GM18507 (cell line): ENCODE measurements at regions not wholly inside any gene's neighbourhood (a gene's known extent, or its start where the extent isn't known, plus 50 kb on each side); places are given as distances from the start of the nearest gene placed in this dataset.

ENCODE experiments used
- DNase-seq: peaks from one replicate; pipeline ENCODE4 v3.0.0; 2011; ENCODE audit warnings: low read depth; ENCODE audit not compliant: insufficient read length; ENCODE audit errors: extremely low spot score
- FAIRE-seq: peaks from 2 replicates; lab custom pipeline; 2011; peaks lifted over from hg19 to GRCh38; lab: Jason Lieb, UNC

DNA sequence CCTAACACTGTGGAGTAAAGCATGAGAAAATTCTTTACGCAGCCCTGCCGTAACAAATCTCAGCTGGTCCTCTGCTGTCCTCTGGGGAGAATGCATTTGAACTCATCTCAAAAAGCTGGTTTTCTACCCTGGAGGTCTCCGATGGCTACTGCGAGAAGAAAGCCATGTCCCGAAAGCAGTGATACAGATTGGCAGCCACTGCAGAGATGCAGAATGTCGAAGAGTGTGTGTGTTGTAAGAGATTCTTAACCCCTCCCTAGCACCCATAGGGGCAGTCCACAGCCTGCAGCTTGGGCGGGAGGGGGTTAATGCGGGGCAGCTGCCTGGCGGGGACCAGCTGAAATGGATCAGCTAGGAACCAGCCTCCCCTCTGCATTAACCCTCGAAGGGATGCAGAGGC lies 235.9 kb downstream of the ZNF516 start:
- FAIRE-seq = no peak
- DNase-seq = no peak

GRCh38 chr18:76258209-76258608 lies 236.8 kb downstream of the ZNF516 start:
- DNase-seq (no peak), FAIRE-seq (no peak)

DNA sequence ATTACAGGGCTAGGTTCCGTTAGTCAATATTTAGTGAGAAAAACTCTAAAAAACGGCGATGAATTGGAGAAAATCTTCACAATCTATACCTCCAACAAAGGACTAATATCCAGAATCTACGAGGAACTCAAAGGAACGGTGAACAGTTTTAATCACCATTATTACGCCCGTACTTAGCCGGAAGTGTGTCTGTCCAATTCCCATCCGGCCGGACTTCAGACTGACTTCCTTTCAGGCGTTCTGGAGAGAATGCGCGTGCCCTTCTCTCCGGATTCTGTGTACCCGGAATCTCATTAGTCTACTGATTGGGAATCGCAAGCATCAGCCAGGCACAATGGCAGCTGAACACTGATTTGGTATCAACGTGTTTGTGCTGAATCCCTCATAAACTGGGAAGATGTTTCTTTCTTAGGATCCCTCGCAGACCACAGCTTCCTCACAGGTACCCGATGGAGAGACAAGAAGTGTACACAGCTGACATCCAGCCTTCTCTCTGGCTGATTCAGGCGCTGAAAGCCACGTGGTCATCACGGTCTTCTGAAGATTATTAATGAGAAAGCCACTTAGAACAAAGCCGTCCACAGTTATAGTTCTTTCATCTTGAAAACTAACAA lies 239.9 kb downstream of the ZNF516 start:
- no peak for DNase-seq
- no peak for FAIRE-seq

DNA sequence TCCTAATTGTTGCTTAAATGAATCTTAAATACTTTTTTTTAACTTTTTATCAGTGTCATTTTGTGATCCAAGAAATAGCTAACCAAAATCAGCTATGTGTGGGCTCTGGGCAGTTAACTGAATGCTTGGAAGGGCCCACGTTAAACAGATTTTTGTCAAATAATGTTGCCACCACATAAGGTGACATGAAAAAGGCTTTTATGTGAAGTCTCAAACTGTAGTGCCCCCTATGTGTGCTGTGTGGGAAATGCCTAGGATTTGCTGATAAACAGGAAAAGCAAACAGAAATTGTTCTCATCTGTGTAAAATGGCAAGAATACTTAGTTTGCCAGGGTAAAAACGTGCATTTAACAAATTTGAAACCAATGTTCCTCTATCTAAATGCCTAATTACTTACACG lies 242.2 kb downstream of the ZNF516 start:
- FAIRE-seq (no peak), DNase-seq (no peak)

DNA sequence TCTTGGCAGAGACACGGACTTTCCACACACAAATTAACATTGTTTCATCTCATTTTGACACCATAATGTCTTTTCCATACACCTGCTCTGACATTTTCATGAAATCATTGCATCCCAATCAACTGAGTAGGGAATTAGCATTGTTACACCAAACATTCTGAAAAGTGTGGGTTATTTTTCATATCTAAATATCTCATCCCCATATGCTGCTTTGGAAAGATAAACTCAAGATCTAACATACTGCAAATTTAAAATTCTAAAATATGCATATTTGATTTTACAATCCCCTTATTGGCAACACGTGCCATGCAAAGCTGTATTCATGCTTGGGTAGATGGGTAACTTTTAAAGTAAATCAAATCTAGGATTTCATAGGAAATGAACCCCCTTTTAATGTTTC lies 242.9 kb downstream of the ZNF516 start:
- FAIRE-seq = no peak
- DNase-seq = no peak

GRCh38 chr18:76251691-76252090 lies 243.4 kb downstream of the ZNF516 start:
- no peak for FAIRE-seq
- DNase-seq = no peak

DNA sequence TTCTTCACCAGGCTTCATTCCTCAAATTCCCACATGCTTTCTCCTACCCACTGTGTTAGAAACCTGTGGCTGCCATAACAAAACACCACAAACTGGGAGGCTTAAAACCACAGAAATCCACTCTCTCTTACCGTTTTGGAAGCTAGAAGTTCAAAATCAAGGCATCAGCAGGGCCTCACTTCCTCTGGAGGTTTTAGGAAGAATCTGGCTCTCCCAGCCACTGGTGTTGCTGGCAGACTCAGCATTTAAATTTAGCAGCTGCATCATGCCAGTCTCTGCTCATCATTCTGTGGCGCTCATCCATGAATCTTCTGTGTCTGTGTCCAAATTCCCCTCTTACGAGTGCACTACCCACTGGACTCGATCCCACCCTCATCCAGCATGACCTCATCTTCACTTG lies 248.5 kb downstream of the ZNF516 start:
- no peak for FAIRE-seq
- DNase-seq = no peak

DNA sequence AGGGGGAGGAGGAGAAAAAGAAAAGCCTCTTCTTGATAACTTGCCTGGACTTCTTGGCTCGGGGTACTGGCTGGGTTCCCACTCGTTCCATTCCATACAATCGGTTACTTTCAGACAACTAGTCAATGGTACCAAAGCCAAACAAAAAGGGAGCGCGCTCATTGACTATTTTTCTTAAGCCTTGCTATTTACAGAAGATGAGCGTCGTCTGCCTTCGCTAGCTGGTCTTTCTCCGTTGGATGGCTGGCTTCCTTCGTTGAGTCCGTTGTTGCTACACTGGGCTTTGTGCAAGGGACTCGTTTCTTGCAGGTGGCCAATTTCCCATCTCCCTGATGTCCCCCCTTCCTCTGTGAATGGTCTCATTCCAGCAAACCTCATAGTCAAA lies 260.4 kb downstream of the ZNF516 start:
- DNase-seq = no peak
- FAIRE-seq = no peak

DNA sequence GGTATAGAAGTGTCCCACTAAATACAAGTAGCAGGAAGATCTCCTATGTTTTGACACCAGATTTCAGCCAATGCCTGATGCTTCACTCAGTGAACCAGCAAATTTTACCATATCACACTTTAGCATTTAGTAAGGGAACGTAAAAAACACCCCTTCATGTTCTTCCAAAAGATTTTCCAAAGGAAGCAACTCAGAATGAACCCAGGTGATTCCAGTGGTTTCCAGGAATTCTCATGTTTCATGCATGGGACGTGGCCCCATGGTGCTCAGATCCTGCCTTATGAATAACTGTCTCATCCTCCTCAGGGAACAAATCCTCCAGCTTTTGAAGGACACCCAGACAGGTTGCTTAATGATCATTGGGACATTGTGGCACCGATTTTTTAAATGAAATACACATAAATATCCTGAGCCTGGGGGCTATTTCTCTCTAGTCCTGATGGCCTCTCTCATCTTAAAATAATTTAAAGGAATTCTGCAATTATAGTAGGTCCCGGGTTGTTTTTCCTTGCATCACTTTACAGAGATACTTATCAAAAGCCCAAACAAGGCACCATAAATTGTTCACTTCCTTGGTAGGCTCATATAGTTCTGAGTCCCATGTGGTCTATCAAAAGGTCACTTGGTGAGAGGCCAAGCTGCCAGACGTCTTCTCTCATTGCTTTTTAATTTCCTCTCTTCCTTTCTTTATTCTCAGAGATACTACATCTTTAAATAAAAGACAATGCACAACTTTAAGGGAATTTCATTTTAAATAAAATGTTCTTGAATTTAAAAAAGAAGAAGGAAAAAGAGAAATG lies 261.0 kb downstream of the ZNF516 start:
- no peak for FAIRE-seq
- no peak for DNase-seq

DNA sequence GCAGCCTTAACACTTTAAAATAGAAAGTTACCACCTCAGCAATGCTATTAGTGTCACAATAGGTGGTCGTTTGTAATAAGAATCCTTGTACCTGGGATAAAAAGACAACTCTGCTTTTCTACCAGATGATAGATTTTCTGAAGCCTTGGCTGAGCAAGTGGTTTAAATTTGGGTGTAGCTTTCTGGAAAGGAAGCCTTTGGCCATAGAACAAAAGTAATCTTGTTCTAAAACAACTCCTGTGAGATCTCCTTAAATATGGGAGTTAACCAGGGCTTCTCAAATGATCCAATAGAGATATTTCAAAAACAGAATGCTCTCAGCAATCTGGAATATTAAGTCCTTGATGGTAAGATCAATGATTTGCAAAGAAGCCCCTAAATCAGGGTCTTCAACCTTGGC lies 261.6 kb downstream of the ZNF516 start:
- FAIRE-seq (no peak), DNase-seq (no peak)

DNA sequence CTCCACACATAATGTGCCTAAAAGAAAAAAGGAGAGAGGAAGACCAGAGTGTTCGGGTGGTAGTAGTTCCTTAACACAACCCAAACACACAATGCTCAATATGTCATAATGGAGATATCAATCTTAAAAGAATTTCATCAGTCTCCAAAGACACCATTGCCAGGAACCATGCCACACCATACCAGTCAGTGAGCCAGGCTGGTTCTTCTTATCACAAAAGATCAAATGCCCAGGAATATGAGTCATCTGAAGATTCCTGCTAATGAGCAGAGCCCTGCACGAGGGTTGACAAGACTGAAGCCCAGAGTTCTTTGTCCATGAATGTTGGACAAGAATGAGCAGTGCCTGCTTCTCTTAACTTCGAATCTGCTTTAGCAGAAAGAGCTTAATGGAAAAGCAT lies 262.3 kb downstream of the ZNF516 start:
- no peak for FAIRE-seq

GRCh38 chr18:76232010-76232409 lies 263.0 kb downstream of the ZNF516 start:
- no peak for FAIRE-seq
- no peak for DNase-seq

More for the DNA sequence above, 262.3 kb downstream of the ZNF516 start:
- DNase-seq = no peak

GRCh38 chr18:76231402-76231801 lies 263.6 kb downstream of the ZNF516 start:
- FAIRE-seq = no peak
- no peak for DNase-seq

DNA sequence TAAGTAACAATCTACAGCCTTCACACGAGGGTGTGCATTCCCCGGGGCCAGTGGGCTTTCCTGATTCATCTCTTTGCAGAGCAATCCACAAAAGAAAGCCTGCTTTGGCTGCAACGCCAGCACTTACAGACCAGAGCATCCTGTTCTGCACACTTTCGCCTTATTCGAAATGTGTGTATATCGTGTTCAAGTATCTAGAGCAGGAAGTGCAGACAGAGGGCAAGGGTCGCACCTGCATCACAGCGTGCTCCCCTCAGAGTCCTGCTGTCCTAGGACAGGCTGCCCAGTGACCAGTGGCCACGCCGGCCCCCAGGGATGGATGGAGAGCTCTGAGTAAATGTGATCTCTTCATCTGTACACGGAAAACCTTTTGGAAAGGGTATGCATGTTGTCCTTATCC lies 264.3 kb downstream of the ZNF516 start:
- FAIRE-seq (no peak), DNase-seq (no peak)

DNA sequence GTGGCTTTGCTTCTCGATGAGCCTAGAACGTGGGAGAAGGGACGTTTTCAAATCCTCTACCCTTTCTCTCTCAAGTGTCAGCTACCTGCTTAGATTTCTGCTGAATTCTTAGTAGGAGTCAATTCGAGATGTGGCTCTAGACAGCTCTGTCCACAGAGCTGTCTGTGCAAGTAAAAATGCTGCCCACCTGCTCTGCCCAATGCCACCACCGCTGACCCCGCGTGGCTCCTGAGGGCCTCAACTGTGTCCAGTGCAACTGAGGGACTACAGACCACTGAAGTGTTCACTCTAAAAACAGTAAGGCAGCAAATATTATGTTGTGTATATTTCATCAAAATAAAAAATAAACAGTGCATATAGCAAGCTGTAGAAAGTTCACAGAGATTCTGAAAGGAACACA lies 266.3 kb downstream of the ZNF516 start:
- FAIRE-seq (no peak), DNase-seq (no peak)

- FAIRE-seq = no peak
- no peak for DNase-seq
Measured at GRCh38 chr18:76227759-76228158, 267.3 kb downstream of the ZNF516 start.

DNA sequence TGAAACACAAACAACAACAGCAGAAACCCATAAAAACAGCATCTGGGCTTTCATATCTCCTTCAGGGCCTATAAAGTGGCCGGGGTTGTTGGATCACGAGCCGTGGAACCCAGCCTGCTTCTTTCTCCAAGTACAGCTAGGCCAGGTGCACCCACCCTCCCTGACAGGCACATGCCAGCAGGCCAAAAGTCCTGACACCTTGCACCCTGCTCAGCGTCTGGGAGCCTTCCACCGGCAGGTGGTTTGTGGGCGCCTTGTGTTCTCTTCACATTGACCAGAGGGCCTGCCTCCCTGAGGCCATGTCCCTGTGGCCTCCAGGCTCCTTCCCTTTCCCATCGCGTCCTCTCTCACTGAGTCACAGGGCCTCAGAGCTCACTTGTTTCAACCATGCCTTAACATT lies 271.6 kb downstream of the ZNF516 start:
- FAIRE-seq (no peak), DNase-seq (no peak)

GRCh38 chr18:76219023-76219422 lies 276.0 kb downstream of the ZNF516 start:
- no peak for DNase-seq
- FAIRE-seq = no peak

GRCh38 chr18:76216096-76216495 lies 278.9 kb downstream of the ZNF516 start:
- FAIRE-seq = no peak
- no peak for DNase-seq

DNA sequence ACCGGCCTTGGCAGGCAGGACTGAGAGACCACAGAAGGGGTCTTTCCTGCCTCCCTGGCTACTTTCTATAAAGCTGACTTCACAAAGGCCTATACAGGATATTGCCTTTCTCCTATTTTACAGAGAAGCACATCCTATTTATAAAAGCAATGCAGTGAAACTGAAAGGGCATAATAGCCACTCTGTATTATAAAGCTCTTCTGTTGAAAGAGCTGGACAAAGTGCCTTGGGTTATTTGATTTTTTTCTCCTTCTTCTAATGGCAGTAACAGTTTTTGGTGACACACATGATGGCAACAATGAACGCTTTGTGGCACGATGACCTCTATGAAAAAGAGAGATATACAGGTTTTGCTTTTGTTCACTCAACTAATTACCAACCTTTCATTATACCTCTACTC lies 281.1 kb downstream of the ZNF516 start:
- no peak for FAIRE-seq
- no peak for DNase-seq

DNA sequence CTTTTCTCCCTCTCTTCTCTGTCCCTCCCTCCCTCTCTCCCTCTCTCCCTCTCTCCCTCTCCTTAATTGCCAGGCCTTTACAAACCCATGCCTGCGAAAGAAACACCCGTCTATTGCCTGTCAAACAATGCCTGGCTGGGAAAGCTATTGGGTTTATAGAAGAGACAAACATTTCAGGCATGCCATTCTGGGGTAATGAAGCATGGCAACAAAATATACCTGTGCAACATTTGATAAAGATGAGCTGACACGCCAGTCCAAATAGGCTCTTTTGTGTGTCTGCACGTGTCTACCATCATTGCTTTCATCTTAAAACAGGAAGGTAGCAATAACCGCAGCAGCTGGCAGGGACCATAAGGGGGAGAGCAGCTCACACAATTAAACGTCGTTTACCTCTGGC lies 282.1 kb downstream of the ZNF516 start:
- no peak for FAIRE-seq
- DNase-seq = no peak
